Hematopoietic multipotent progenitor cell treated with erythropoietin and hydrocortisone succinate and interleukin-3 and kit ligand, for 15 days (in vitro differentiated cells): ENCODE measurements at regions not wholly inside any gene's neighbourhood (a gene's known extent, or its start where the extent isn't known, plus 50 kb on each side); places are given as distances from the start of the nearest gene placed in this dataset.

ENCODE experiments used
- DNase-seq: peaks from one replicate; pipeline ENCODE4 v3.0.0-alpha.2; 2015; ENCODE audit warnings: low spot score

GRCh38 chr2:58862244-58862643 lies 621.1 kb upstream of the FANCL start:
- DNase-seq, result no peak

DNA sequence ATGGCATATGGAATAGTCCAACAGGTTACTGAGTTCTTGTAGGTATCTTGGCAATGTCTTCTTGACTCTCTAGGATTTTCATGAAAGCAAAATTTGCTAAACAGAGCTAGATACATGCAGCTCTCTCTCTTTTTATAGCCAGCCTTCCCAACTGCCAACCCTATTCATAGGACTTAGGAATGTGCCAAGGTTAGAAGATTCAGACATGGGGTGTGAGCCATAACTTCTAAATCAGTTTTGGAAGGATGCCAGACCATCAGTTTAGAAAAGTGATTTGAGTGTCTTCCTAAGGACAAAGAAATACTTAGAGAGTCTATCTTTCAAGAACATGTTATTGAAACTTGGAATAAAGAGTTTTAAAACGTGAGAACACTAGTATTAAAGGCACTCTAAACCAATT lies 619.5 kb upstream of the FANCL start:
- DNase-seq, result no peak

GRCh38 chr2:58856100-58856499 lies 615.0 kb upstream of the FANCL start:
- DNase-seq, result no peak

DNA sequence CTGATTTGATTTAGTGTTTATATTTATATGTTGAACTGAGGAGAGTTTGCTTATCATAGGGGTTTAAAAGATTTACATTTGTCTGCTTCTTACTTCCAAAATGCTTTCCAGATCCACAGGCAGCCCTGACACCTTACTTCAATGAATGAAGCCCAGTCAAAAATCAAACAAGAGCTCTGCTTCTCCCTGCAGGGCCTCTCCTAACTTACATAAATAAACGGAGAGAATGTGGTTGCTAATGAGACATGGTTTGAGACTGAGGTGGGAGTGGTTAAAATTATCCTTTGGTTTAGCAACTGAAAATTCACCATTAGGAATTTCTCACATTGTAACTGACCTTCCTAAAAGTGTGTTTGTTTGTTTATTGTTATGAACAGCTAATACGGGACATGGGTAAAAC lies 612.3 kb upstream of the FANCL start:
- DNase-seq, result no peak

DNA sequence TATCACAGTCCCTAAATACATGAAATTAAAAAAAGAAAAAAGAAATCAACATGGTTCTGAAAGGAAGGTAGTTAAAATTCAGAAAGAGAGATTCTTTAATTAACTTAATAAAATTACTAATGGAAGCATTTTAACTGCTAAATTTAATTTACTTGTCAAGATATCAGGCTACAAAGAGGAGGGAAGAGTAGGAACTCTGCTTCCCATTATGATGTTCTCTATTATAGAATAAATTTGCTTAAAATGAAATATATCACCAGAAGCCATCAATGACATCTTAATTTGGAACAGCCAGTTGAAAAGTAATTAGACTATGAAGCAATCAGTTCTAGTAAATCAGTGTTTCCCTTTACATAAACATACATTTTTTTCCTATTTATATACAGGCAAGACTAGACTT lies 611.8 kb upstream of the FANCL start:
- DNase-seq, result no peak

- DNase-seq, result no peak
Measured at GRCh38 chr2:58852243-58852642, 611.1 kb upstream of the FANCL start.

DNA sequence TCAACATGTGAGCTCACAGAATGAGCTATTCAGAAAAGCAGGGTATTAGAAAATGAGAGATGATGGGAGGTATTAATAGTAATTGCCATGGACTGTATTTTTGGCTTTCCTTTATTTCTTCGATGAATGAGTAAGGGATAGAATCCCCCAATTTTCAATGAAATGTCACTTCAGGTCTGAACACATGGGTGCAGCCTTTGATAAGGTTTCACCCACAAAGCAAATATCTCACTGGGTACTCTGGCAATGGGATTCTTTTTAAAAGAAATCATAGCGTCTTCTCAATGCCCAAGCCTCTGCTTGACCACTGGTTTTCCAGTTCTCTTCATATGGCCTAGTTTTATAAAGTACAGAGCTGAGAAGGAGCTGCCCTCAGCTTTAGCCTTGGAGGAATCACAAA lies 610.5 kb upstream of the FANCL start:
- DNase-seq, result no peak

DNA sequence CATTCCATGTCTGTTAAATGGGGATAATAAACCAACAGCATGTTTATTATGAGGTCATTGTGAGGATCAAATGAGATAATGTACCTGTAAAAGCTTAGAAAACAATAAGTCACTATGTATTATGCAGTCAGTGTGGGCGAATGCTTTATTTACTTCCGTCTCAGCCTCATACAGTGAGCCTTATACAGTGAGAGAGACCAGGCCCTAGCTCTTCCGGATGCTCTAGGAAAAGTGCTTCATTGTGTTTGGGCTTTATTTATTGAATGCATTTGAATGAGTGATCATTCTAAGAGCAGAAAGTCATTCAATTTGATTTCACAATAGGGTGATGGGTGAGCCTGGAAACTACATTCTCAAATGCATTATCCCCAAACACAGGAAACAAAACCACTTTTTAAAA lies 603.9 kb upstream of the FANCL start:
- DNase-seq, result no peak

- no peak for DNase-seq
Measured at GRCh38 chr2:58842501-58843155, 601.5 kb upstream of the FANCL start.

GRCh38 chr2:58834404-58834803 lies 593.3 kb upstream of the FANCL start:
- no peak for DNase-seq

- DNase-seq, result no peak
Measured at GRCh38 chr2:58826795-58827194, 585.7 kb upstream of the FANCL start.

GRCh38 chr2:58812771-58813344 lies 571.7 kb upstream of the FANCL start:
- DNase-seq, result no peak

DNA sequence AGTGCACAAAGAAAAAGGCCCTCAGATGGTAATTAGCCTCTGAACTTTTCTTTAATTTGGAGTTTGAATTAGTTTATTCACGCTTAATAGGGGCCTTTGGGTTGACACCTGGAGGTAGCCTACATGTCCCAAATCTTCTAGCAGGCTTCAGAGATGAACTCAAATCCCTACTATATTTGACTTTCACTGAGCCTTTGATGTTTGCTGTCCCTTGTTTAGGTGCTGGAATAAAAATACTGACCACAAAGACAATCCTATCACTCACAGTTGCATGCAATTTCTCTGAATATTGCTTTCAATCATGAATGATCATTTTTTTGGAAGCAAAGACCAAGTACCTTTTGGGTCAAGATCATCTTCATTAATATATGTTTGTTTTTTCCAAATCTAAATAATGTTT lies 564.0 kb upstream of the FANCL start:
- no peak for DNase-seq

DNA sequence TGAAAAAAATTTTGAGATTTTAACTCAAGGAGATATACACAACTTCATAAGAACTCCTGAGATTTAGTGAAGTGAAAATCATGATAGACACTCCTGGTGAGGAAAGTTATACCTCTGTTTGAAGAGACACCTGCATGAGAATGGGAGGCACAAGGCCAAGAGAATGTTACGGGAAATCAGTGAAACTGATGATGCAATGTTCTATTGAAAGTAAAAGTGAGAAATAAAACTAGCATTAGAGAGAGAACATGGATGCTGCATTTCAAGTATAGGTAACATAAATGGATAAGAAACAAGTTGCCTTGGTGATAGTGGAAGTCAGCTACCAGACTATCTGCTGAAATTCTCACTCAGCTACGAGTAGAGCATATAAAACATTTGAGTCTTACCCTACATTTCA lies 562.1 kb upstream of the FANCL start:
- no peak for DNase-seq

DNA sequence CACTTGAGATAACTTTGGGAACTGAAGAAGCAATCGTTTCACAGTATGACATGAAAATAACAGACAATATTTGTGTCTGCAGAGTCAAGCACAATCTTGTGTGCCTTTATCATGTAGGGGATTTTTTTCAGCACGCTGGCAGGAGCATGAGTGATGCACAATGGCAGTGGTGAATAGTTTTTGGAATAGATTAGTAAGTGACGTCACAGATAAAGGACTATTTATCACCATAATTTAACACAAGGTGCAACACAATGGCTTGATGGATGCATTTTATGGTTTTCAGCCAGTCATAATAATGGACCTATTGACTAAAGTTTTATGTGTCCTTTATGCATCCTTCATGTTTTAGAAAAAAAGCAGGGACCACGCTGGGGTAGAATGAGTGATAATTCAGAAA lies 559.8 kb upstream of the FANCL start:
- no peak for DNase-seq

DNA sequence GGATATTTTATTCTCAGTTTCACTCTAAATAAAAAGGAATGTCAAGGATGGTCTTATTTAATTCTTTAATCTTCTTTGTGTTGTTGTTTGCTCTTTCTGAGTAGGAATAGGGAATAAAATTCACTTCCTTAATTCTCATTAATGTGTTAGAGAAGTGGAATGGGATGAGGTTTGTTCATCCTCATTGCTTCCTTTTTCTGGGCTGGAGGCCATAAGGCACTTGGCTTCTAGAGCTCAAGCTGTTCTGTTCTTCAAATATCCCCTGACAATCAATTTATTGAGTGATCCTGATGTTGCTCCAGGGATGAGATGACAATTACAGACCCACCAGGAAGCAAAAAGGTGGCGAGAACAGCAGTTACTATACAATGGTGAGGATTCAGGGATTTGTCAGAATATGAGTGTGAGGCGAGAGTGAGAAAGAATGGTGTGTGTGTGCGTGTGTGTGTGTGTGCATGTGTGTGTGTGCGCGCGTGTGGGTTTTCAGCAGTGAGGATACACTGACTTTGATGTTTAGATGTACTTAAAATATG lies 557.6 kb upstream of the FANCL start:
- DNase-seq, result no peak

DNA sequence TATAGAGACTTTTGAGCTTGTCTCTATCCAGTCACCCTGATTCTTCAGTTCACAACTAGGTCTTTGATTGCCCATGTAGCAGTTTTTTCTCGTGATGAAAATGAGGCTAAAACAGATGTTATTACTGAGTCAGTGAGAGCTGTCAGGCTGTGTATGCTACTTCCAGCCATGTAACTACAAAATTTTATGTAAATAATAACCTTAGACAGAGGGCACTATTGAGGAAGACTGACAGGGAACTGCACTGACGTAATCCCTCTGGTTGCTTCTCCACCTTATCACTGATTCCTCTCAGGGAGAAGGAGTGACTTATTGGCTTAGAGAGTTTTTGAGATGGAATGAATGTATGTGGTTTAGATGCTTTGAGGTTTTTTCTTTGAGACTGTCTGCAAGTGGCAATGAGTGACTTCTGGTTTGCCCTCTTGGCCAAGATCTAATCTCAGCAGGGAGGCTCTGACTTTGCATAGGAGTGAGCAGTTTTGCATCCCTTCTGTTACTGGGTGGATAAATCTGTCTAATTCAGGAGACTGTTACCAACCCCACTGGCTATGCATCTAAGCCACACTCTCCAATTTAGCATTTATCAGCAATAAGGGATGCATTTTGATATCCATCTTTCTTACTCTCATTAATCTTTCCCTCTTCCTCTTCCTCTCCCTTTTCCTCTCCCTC lies 555.2 kb upstream of the FANCL start:
- DNase-seq, result no peak

- no peak for DNase-seq
Measured at GRCh38 chr2:58794916-58795315, 553.8 kb upstream of the FANCL start.

- DNase-seq, result no peak
Measured at GRCh38 chr2:58794103-58794502, 553.0 kb upstream of the FANCL start.

DNA sequence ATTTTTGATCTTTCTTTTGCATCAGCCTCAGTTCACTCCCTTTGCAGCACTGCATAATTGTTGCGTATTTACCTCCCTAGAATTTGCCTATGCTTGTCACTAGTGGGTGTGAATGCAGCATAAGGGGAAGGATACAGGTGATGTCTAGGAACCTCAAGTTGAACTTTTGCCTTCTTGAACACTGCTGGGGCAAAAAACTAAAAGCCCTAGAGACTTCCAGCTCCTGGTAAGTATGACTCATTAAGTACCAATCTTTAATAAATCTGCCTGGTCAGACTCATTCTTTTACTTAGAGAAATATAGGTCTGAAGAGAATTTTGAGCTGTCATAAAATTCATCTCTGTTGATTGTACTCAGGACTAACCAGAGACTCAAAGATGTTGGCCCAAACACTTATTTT lies 547.3 kb upstream of the FANCL start:
- no peak for DNase-seq

DNA sequence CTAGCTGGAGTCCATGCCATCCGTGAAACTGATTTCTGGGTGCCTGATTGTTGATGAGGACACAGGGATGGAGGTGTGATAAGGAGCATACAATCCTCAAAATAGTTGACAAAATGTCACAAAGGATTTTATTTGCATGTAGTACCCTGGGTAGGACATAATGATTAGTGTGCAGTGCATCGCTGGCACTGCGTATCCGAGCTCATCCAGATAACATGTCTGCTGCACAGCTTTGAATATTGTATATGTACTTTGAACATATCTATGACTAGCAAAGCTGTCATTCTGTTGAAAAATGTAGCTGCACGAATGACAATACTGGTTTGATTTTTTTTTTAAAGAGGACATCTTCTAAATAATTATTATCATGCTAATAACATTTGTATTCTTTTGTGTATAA lies 529.7 kb upstream of the FANCL start:
- no peak for DNase-seq

DNA sequence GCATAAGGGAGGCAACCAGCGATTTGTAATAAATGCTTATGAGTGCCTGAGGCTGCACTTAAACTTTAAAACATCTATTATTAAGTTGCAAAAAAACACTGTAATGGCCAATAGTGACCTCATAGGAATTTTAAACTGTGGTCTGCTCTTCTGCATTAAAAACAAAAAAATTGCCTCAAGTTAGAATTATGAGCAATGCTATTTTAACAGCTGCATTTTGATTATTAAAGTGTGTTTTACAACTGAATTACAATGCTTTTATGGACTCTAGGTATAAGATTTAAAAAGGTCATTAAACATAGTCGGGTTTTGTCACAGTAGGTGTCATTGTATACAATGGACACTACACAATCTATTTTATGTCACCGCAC lies 528.7 kb upstream of the FANCL start:
- DNase-seq, result no peak

GRCh38 chr2:58769111-58769863 lies 528.2 kb upstream of the FANCL start:
- no peak for DNase-seq
